Mesothelial cell of epicardium (in vitro differentiated cells): ENCODE measurements at regions not wholly inside any gene's neighbourhood (a gene's known extent, or its start where the extent isn't known, plus 50 kb on each side); places are given as distances from the start of the nearest gene placed in this dataset.

Experiments
- DNase-seq, 2 experiments: peaks; one replicate each; pipeline ENCODE4 v3.0.0; 2021; ENCODE audit warnings: low spot score in 2 of 2; ENCODE audit not compliant: unreplicated experiment in 2 of 2
- H3K27ac Mint-ChIP-seq: 2 replicates; pipeline ENCODE4 v1.8.0; 2021; ENCODE audit warnings: mixed read lengths
- H3K27me3 Mint-ChIP-seq: 2 replicates; pipeline ENCODE4 v1.8.0; 2021; ENCODE audit warnings: low read depth, mixed read lengths
- H3K36me3 Mint-ChIP-seq: 2 replicates; pipeline ENCODE4 v1.8.0; 2021; ENCODE audit warnings: mixed read lengths
- H3K4me1 Mint-ChIP-seq: 2 replicates; pipeline ENCODE4 v1.8.0; 2021; ENCODE audit warnings: mixed read lengths
- H3K4me3 Mint-ChIP-seq: 2 replicates; pipeline ENCODE4 v1.8.0; 2021; ENCODE audit warnings: mild to moderate bottlenecking, moderate library complexity, mixed read lengths
- H3K9me3 Mint-ChIP-seq: 2 replicates; pipeline ENCODE4 v1.8.0; 2021; ENCODE audit warnings: mixed read lengths
- CTCF ChIP-seq: fragments of 200-600 bp; sonication (generic); IDR thresholded peaks from one replicate; pipeline ENCODE4 v1.5.0; 2021; ENCODE audit warnings: antibody characterized with exemption; ENCODE audit not compliant: unreplicated experiment

DNA sequence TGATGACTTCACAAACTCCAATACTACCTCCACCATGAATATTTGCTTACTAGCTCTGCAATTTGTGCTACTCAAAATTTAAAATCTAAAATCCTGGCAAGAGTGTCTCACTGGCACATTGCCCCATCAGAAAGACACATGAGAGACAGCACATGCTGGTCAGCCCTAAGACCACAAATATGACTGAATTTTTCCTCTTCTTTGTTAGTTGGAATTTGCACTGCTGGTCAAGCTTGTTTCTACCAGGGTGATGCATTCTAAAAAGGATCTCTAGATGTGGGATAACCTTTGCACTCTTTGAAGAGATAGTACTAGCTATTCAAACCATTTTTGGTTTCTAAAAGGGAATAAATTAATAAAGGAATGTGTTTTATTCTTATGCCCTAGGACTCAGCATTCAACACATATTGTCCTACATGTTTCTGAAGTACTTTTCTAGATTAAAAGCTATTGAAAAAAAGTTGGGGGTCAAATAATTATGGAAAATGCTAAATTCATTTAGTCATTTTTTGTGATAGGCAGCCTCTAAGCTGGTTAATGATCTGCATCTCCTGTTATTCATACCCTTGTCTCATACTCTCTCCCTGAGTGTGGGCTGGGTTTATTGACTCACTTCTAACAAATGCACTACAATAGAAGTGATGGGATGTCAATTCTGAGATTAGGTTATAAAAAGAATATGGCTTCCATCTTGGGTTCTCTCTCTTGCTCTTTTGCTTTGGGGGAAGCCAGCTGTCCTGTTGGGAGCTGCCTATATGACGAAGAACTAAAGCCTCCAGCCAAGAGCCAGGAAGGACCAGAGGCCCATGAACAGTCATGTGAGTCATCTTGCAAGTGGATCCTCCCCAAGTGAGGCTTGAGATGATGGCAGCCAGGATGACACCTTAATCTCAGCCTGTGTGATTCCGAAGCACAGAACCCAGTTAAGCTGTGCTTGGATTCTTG lies 211.5 kb upstream of the CRY1 start:
- Mint-ChIP-seq H3K9me3 (no peaks in the 10 kb centered on the region), H3K4me3 (no peak overlapping the region), H3K27me3 (peaks cover 89% of the 10 kb centered on the region), H3K27ac (no peak overlapping the region), H3K4me1 (no peaks in the 10 kb centered on the region), H3K36me3 (no peaks in the 10 kb centered on the region)
- no peak for DNase-seq
- no peak for TF ChIP-seq CTCF

DNA sequence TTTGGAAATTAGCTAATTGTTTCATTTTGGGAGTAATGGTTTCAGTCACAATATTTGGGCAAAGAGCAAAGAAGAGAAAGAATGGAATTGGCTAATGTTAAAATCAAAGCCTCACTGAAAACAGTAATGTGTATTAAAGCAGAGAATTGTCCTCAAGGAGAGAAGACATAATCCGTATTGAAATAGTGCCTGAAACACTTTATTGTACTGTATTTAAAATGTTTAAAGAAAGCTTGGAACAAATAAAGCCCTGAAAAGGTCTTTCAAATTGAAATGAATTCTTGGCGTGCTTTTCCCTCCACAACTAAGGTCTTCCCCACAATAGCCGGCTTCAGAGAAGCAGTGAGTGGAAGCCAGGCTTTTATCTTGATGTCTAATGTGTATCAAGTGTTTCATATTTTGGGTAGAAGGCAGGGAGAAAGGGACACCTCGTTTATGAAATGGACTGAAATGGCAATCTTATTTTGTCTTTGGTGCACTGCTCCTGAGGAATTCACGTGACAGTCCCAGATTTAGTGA lies 212.9 kb upstream of the CRY1 start:
- Mint-ChIP-seq H3K36me3 (no peaks in the 10 kb centered on the region), H3K27ac (no peak overlapping the region), H3K4me3 (no peak overlapping the region), H3K4me1 (no peaks in the 10 kb centered on the region), H3K9me3 (no peaks in the 10 kb centered on the region), H3K27me3 (peaks cover 92% of the 10 kb centered on the region)
- no peak for DNase-seq
- TF ChIP-seq CTCF: no peak

DNA sequence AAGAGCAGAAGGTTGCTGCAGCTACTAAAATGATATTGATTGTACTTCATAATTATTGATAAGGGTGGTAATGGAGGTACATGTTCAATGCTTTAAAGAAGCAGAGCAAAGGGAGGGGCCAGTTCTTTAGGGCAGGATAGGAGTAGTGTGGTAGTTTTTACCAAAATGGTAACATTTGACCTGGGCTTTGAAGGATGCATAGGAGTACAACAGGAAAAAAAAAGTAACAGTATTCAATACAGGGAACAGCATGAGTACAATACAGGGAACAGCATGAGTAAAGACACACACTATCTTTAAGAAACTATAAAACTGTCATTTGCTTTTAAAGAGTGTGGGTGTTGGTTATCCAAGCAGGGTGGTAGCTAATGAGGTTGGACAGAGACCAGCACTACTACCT lies 215.0 kb upstream of the CRY1 start:
- H3K27ac Mint-ChIP-seq: no peak overlapping the region
- H3K27me3 Mint-ChIP-seq: peaks cover 92% of the 10 kb centered on the region
- no peaks in the 10 kb centered on the region for H3K9me3 Mint-ChIP-seq
- H3K4me3 Mint-ChIP-seq: no peak overlapping the region
- H3K4me1 Mint-ChIP-seq: no peaks in the 10 kb centered on the region
- no peak for TF ChIP-seq CTCF
- H3K36me3 Mint-ChIP-seq: no peaks in the 10 kb centered on the region
- no peak for DNase-seq

DNA sequence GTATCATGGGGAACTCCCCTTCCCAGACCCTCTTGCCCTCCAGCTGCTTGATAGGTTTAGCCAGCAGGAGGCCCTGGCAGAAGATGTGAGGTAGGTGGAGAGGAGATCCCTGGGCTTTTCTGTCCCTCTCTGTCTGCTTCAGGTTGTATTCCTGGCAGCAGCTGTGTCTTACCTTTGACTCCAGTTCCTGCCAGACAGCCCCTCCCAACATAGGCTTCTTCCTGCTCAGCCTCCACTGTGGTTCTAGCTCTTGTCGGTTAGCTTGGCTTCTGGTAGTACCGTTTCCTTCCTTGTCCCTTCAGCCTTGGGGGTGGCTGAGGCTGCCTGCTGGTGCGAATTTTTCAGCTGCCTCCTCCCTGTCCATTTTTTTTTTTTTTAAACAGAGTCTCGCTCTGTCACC lies 215.7 kb upstream of the CRY1 start:
- TF ChIP-seq CTCF: no peak
- Mint-ChIP-seq H3K27me3 (peaks cover 92% of the 10 kb centered on the region), H3K27ac (no peak overlapping the region), H3K36me3 (no peaks in the 10 kb centered on the region), H3K4me3 (no peak overlapping the region), H3K9me3 (no peaks in the 10 kb centered on the region), H3K4me1 (no peaks in the 10 kb centered on the region)
- no peak for DNase-seq

- H3K27me3 Mint-ChIP-seq: peaks cover 93% of the 10 kb centered on the region
- no peak for DNase-seq
- no peaks in the 10 kb centered on the region for H3K4me1 Mint-ChIP-seq
- no peak overlapping the region for H3K27ac Mint-ChIP-seq
- H3K4me3 Mint-ChIP-seq: no peak overlapping the region
- TF ChIP-seq CTCF: no peak
- no peaks in the 10 kb centered on the region for H3K9me3 Mint-ChIP-seq
- H3K36me3 Mint-ChIP-seq: no peaks in the 10 kb centered on the region
Observed at GRCh38 chr12:107310621-107311020, 217.3 kb upstream of the CRY1 start.
